AG09309 (cell line): ENCODE measurements at regions not wholly inside any gene's neighbourhood (a gene's known extent, or its start where the extent isn't known, plus 50 kb on each side); places are given as distances from the start of the nearest gene placed in this dataset.
"Not testable (repeated sequence)": the region's sequence is repeated elsewhere in the genome, so short reads cannot be mapped to it uniquely, and the experiment has no call there.

Experiments used
- DNase-seq: peaks from one replicate; pipeline ENCODE4 v3.0.0-alpha.2; 2010; ENCODE audit warnings: low read depth
- H3K4me3 ChIP-seq: 2 replicates; pipeline ENCODE4 v1.5.1; 2011; ENCODE audit warnings: mild to moderate bottlenecking, low read depth, low read length, moderate library complexity; ENCODE audit not compliant: control insufficient read depth
- CTCF ChIP-seq: IDR thresholded peaks from 2 replicates; pipeline ENCODE4 v1.5.1; 2011; ENCODE audit warnings: mild to moderate bottlenecking, low read depth, low read length, inconsistent platforms; ENCODE audit not compliant: insufficient read depth, control insufficient read depth; ENCODE audit errors: missing control alignments

GRCh38 chr4:66955784-66956183 lies 589.5 kb downstream of the CENPC start:
- TF ChIP-seq CTCF, result no peak
- DNase-seq, result no peak
- no peak overlapping the region for H3K4me3 ChIP-seq

- DNase-seq, result no peak
- no peak overlapping the region for H3K4me3 ChIP-seq
- no peak for TF ChIP-seq CTCF
These were observed 595.9 kb downstream of the CENPC start for GRCh38 chr4:66949419-66949818.

GRCh38 chr4:66946761-66947160 lies 598.5 kb downstream of the CENPC start:
- no peak for TF ChIP-seq CTCF
- DNase-seq, result no peak
- no peak overlapping the region for H3K4me3 ChIP-seq

- TF ChIP-seq CTCF, result no peak
- DNase-seq, result no peak
- H3K4me3 ChIP-seq, result no peak overlapping the region
These were observed 602.2 kb downstream of the CENPC start for GRCh38 chr4:66943112-66943511.

GRCh38 chr4:66931981-66932380 lies 613.3 kb downstream of the CENPC start:
- DNase-seq, H3K4me3 ChIP-seq: not testable (repeated sequence)

- no peak for DNase-seq
These were observed 615.1 kb downstream of the CENPC start for GRCh38 chr4:66930206-66930605.

GRCh38 chr4:66929748-66930147 lies 615.6 kb downstream of the CENPC start:
- no peak for DNase-seq

More at GRCh38 chr4:66930206-66930605, 615.1 kb downstream of the CENPC start:
- no peak for TF ChIP-seq CTCF
- H3K4me3 ChIP-seq, result no peak overlapping the region

GRCh38 chr4:66928881-66929280 lies 616.4 kb downstream of the CENPC start:
- H3K4me3 ChIP-seq, DNase-seq: not testable (repeated sequence)

More at GRCh38 chr4:66929748-66930147, 615.6 kb downstream of the CENPC start:
- H3K4me3 ChIP-seq, result no peak overlapping the region
- no peak for TF ChIP-seq CTCF
